Lung microvascular endothelial cell (primary cell): ENCODE measurements at regions not wholly inside any gene's neighbourhood (a gene's known extent, or its start where the extent isn't known, plus 50 kb on each side); places are given as distances from the start of the nearest gene placed in this dataset.

ENCODE experiments used
- DNase-seq, 2 donors: peaks; one replicate each; pipeline versions ENCODE4 v3.0.0 to v3.0.0-alpha.2; 2010; ENCODE audit warnings: low read depth in 2 of 2

- no peak for DNase-seq
Observed at GRCh38 chr5:167755420-167755819, 536.0 kb upstream of the WWC1 start.

GRCh38 chr5:167759057-167759821 lies 532.2 kb upstream of the WWC1 start:
- DNase-seq = no peak

DNA sequence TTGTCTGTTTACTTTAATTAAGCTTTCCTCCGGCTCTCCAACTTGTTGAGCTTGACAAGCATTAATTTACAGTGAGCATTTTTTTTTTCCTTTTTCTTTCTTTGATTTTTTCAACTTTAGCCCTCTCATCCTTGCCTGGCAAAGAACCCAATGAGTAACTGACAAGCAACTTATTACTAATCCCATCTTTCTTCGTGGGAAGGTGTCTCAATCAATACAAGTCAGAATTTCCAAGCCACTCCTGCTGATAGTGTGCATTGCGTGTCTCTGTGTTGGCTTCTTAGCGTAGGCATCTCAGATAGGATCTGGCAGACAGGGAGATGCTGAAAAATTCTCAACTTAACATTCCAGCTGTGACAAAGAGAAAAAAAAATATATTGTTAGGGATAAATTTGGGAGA lies 527.7 kb upstream of the WWC1 start:
- DNase-seq = no peak

DNA sequence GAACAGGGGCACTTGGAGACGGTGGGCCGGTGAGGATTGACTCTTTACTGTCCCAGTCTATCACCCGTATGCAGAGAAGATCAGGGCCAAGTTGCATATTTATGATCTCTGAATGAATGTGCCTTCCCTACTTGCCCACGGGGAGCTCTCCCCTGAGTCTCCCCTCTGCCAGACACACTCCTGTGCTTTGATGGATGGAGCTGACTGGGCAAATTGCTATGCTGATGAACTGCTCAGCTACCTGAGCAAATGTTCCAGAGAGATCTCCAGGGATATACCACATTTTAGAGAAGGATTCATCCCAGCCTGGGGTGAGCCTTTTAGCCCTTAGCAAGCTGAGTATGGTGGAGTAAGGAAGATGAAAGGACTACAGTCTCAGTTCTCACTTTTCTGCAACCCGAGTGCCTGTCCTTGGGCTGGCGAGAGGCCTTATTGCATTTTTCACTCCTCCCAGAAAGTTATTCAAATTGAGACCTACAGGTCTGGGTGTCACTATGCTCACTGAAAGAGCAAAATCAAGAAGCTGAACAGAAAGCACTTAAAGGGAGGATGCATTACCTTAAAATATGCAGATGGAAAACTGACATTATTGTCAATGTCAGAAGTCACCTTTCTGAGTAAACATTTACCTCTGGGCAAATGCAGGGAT lies 526.7 kb upstream of the WWC1 start:
- DNase-seq = no peak

GRCh38 chr5:167765352-167765751 lies 526.1 kb upstream of the WWC1 start:
- no peak for DNase-seq

DNA sequence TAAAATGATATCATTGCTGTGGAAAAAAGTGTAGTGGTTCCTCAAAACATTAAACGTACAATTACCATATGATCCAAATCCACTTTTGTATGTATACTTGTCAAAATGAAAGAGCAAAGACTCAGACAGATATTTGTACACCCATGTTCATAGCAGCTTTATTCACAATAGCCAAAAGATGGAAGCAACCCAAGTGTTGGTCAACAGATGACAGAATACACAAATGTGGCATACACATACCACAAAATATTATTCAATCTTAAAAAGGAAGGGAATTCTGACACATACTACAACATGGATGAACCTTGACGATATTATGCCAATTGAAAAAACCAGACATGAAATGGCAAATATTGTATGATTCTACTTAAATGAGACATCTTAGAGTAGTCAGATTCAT lies 524.5 kb upstream of the WWC1 start:
- no peak for DNase-seq

- no peak for DNase-seq
Observed at GRCh38 chr5:167767795-167768194, 523.6 kb upstream of the WWC1 start.

DNA sequence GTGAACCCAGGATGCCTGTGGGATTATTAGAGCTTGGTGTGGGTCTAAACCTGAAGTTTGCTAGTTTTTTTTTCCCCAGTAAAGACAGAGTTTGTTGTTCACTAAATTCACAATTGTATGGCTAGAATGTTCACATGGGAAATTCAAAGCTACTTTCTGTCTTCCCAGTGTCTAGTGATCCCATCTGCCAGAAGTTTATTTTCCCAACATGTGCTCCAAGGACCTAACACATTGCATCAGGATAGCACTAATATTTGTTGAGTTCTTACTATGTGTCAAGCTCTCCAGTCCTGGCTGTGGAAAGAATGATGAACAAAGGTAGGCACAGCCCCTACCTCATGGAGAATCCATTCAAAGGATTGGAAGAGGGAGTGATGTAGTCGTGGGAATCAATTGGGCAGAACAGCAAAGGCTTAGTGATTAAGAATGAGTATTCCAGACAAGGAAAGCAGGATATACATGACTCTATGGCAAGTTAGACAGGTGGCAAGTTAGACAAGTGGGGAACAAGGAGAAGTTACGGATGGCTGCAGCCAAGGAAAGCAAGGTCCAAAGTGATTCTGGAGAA lies 521.5 kb upstream of the WWC1 start:
- no peak for DNase-seq

GRCh38 chr5:167770461-167770860 lies 521.0 kb upstream of the WWC1 start:
- DNase-seq = no peak

GRCh38 chr5:167771571-167771970 lies 519.9 kb upstream of the WWC1 start:
- DNase-seq = no peak

DNA sequence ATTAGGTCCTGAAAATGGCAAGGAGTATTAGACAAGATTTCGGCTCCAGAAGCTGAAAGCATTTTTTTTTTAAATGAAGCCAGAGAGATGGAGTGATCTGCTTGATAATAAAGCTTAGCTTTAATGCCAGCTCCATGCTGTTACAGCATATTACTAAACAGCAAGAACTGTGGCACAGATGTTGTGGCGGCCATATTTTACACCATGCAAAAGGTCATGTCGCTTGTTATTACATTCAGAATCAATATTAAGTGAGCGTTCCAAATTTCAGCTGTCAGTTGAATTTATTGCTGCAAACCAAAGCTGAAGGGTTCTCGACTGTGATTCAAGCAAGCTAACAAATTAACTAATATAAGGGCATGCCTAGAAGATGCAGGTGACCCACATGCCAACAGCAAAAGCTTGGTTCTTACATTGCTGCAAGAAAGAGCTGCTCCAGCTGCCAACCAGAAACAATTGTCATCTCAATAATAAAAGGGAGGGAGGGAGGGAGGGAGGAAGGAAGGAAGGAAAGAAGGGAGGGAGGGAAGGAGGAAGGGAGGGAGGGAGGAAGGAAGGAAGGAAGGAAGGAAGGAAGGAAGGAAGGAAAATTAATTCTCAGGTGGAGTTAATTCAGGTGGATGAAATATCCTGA lies 517.7 kb upstream of the WWC1 start:
- no peak for DNase-seq

DNA sequence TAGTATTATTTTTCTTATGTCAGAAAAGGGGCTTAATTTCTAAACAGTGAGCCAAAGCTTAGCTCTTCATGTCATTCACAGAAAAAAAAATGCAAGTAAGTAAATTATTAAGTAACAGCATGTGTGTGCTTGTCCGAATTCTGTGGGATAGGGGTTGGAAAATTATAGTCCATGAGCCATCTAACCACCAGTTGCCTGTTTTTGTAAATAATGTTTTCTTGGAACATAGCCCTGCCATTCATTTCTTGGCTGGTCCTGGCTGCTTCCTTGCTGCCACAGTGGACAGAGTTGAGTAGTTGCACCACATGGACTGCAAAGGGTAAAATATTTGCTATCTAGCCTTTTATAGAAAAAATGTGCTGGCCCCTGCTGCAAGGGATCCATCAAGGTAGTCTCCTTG lies 513.7 kb upstream of the WWC1 start:
- no peak for DNase-seq

DNA sequence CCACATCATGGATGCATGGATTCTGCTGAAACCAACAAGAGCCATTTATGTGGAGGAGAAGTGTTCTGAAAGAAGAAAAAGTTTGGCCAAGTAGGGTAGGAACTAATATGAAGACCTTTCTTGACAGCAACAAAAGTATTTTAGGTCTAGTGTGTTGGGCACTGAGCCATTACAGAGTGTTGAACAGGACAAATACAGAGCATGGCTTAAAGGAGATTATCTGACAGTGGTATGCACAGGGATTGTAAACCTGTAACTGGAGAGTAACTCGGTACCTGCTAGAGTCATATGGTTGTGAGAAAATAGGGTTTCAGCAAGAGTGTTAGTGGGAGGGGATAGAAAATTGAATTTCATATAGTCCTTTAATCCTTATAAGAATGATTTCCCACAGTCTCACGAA lies 513.2 kb upstream of the WWC1 start:
- no peak for DNase-seq

DNA sequence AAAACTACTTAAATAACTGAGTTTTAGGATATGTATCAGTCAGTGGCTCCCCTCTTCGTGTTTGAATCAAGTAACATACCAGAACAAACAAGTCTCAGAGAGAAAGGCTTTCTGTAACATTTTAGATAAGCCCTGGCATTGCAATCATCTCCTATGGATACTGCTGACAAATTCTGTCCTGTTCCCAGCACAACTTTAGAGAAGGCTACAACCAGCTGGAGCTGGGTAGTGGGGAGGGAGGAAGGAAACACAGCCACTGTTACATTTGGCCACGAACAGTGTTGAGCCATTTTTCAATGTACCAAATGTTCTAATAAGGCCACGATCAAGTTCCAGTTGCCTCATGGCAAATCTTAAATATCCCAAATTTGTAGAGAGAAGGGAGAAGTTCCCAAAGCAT lies 511.8 kb upstream of the WWC1 start:
- DNase-seq = no peak

DNA sequence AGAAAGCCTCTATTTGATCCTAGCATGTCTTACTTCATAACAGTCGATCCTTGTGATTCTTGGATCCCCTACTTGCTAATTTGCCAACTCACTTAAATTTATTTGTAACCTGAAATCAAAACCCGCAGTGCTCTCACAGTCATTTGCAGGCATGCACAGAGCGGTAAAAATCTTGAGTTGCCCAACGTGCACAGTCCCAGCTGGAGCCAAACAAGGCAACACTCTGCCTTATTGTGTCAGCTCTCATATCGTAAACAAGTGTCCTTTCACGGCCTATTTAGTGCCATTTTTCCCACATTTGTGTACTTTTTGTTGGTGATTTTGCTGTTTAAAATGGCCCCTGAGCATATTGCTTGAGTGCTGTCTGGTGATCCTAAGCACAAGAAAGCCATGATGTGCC lies 511.3 kb upstream of the WWC1 start:
- DNase-seq = no peak

DNA sequence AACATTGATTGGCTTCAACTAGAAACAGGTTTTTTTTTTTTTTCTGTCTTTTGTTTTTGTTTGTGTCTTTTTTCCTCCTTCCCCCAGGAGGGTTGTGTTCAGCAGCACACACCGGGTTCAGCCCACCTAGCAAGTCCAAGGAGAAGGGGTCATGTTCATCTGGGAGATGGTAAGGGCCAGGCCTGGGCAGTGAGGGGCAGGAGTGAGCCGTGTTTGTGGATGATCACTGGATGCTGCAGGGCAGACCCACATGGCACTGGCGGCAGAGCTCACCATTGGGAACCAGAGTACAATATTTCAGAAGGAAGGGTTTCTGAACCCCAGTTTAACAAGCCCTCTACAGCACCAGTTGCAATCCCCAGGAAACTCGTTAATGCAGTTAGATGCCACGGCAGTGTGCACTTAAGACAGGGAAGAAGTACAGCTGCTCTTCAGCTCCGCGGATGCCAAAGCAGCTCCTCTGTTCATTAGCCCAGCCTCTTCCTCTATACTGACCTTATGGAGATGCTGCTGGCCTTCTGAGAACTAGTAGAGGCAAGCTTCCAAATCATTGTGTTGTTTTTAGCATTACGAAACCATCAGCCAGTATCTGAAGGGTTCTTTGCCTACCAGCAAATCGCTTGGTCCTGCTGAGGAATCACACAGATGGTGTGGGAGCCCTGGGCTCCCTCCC lies 508.2 kb upstream of the WWC1 start:
- no peak for DNase-seq

DNA sequence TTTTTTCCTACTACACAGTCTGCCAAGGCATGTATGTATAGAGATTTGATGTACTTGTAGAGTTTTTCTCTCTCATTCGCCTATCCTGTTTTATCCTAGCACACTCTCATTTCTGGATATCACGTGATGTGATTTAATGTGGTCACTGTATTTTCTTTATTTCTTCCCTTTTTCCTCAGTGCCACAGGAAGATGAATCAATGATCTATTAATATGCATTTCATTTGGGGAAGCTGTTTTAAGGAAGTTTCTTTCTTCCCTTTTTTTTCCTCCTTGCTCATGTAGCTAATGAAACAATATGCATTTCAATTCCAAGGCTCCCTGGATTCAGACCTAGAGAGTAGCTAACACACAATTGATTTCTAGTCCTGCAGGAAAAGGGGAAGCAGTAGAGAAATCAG lies 506.3 kb upstream of the WWC1 start:
- no peak for DNase-seq

GRCh38 chr5:167785901-167786300 lies 505.5 kb upstream of the WWC1 start:
- no peak for DNase-seq

DNA sequence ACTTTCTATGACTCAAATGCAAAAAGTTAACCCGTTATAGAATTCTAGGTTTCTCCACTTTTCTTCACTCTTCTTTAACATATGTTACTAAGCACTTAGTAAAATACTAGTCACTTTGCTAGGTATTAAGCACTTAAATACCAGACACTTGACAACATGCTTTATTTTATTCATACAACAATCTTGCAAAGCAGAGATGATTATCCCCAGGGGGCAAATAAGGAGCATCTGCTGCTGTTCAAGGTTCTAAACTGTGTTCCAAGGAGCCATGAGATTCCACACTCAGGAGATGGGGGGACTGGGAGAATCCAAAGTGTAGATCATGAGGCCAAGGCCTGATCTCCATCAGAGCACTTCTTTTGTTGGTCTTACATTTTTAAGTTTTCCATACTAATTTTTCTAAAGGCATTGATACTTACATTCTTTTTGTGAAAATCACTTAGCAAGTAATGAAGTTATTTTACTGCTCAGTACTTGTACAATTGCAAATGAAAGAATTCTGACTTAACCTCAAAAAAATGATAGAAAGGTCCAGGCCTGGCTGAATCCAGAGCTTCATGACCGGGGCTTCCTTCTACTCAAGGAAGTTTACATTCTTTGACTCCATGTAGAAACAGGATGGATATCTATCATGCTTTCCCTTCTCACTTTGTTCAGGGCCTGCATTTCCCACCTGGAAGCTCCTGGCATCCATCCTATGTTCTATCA lies 504.4 kb upstream of the WWC1 start:
- DNase-seq = no peak

DNA sequence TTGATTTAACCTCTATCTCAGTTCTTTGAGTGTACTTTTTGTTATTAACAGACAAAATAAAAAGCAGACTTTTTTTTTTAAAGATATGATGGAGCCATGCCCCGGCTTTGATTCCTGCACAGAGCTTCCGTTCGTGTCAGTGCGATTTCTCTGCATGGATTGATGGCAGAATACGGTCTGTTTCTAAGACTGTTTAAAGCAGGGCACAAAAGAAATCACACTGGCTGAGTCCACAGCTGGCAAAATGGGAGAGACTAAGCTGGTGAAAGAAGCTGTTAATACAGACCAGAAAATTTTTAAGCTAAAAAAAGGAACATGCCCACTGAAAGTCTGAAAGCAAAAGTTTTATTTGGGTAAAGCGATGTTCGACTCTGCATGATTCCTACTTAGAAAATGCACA lies 501.4 kb upstream of the WWC1 start:
- DNase-seq = no peak

DNA sequence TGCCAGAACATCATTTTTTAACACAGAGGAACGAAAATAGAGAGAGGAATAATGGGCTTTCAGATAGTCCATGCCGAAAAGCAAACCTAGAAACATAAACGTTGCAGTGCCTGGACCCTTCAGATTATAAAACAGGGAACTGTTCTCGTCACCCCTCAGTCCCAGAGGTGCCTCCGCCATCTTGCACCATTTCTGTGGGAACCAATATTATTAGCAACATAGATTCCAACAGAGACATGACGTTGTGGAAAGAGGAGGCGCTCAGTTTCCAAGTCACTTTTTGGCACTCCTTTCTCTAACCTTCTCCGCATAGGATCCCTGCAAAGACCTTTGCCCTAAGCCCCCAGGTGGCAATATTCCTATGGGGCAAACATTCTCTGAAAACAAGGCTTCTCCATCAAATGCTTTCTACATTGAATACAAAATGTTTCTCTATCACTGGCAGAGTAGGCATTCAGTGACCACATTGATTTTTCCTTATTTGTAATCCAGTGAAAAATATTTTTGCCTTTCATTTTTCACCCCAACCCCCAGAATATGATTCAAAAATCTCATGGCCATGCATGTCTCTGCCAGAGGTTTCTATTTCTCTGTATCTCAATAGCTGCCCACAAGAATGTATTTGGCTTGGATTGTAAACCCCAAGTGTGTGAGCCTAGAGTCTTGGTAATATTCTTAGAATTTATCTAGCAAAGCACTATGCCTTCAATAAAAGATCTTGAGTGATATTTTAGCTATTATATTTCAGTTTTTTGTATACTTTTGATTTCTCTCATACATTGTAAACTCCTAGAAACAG lies 500.8 kb upstream of the WWC1 start:
- DNase-seq = no peak
